HepG2 (cell line): ENCODE measurements at regions not wholly inside any gene's neighbourhood (a gene's known extent, or its start where the extent isn't known, plus 50 kb on each side); places are given as distances from the start of the nearest gene placed in this dataset.
A peak's percentile ranks its signal among the peaks of the same experiment; 100 is the strongest.

Experiments
- ATAC-seq: fragments of 200-7000 bp; cut with Tn5 transposase; 3 replicates; pipeline ENCODE4 v1.9.1; 2020; ENCODE audit warnings: mild to moderate bottlenecking, moderate library complexity
- BruUV-seq: library from RNA; stranded (reverse); fragments of 400-500 nt; replicated peaks from 2 replicates; lab custom pipeline; 2021; lab: Mats Ljungman, UMichigan
- CTCF ChIA-PET: fragments of 300-600 bp; formaldehyde crosslinking; extraction: SDS; loops from one replicate; lab custom pipeline; 2021; ENCODE audit warnings: low total read pairs, inconsistent platforms, low intra/inter-chr PET ratio; lab: Yijun Ruan, JAX
- POLR2A ChIA-PET: fragments of 350-600 bp; sonication (Branson Sonifier 250); formaldehyde crosslinking; loops from one replicate; lab custom pipeline; 2020; ENCODE audit warnings: antibody characterized with exemption, inconsistent platforms; lab: Yijun Ruan, JAX
- DNase-seq: peaks from one replicate; pipeline ENCODE4 v3.0.0-alpha.2; 2015; ENCODE audit warnings: low spot score
- FAIRE-seq: peaks from 3 replicates; lab custom pipeline; 2011; peaks lifted over from hg19 to GRCh38; lab: Jason Lieb, UNC
- H2AFZ ChIP-seq: one replicate; pipeline ENCODE4 v1.6.1; 2011; ENCODE audit warnings: low read length, inconsistent platforms
- H3K27ac ChIP-seq: fragments of 300-600 bp; 3 replicates; pipeline ENCODE4 v1.8.0; 2011; ENCODE audit warnings: mixed run types, mild to moderate bottlenecking, mixed read lengths, low read length, inconsistent platforms; ENCODE audit not compliant: insufficient read depth; ENCODE audit errors: extremely low read length
- H3K27me3 ChIP-seq, 2 experiments: fragments of 200-600 bp in 1 of 2; 2 replicates in 1 of 2; 3 replicates in 1 of 2; pipeline versions ENCODE4 v1.6.0 to v1.8.0; 2011; ENCODE audit warnings: low read length in 2 of 2, mild to moderate bottlenecking in 2 of 2, moderate library complexity in 2 of 2, inconsistent platforms in 1 of 2; ENCODE audit not compliant: insufficient read depth in 2 of 2, control insufficient read depth in 1 of 2
- H3K36me3 ChIP-seq, 2 experiments: fragments of 200-600 bp in 1 of 2; replicated peaks in 1 of 2; 2 replicates in 1 of 2; 3 replicates in 1 of 2; pipeline versions ENCODE4 v1.5.1 to v1.8.0; 2011; ENCODE audit warnings: low read length in 2 of 2, inconsistent platforms in 1 of 2; ENCODE audit not compliant: insufficient read depth in 2 of 2, control insufficient read depth in 1 of 2
- H3K4me1 ChIP-seq: 2 replicates; pipeline ENCODE4 v1.5.1; 2012; ENCODE audit warnings: low read length, inconsistent platforms; ENCODE audit not compliant: insufficient read depth
- H3K4me2 ChIP-seq: 2 replicates; pipeline ENCODE4 v1.6.0; 2011; ENCODE audit warnings: low read depth, low read length, inconsistent platforms
- H3K4me3 ChIP-seq, 3 experiments: fragments of 200-600 bp in 1 of 3; sonication (generic), shearing (Covaris generic) in 1 of 3; replicated peaks in 1 of 3; 2 replicates each; pipeline ENCODE4 v1.5.1; 2011 to 2016; ENCODE audit warnings: low read length in 3 of 3, inconsistent platforms in 2 of 3, low read depth in 2 of 3, mild to moderate bottlenecking in 2 of 3, control low read depth in 1 of 3, mixed read lengths in 1 of 3; ENCODE audit not compliant: insufficient read depth in 1 of 3
- H3K79me2 ChIP-seq: one replicate; pipeline ENCODE4 v1.6.1; 2011; ENCODE audit warnings: low read length, inconsistent platforms; ENCODE audit not compliant: insufficient read depth
- H3K9ac ChIP-seq: 2 replicates; pipeline ENCODE4 v1.6.0; 2011; ENCODE audit warnings: mild to moderate bottlenecking, low read depth, low read length, inconsistent platforms; ENCODE audit not compliant: insufficient read depth
- H3K9me3 ChIP-seq: 2 replicates; pipeline ENCODE4 v1.5.1; 2012; ENCODE audit warnings: mild to moderate bottlenecking, low read length
- H4K20me1 ChIP-seq: 2 replicates; pipeline ENCODE4 v1.6.0; 2011; ENCODE audit warnings: inconsistent platforms, mild to moderate bottlenecking, low read length, moderate library complexity; ENCODE audit not compliant: insufficient read depth
- GABPA ChIP-seq, 2 experiments: IDR thresholded peaks; 2 replicates each; pipeline ENCODE4 v1.6.1; 2011 to 2016; ENCODE audit warnings: low read depth in 2 of 2, low read length in 1 of 2, missing biosample characterization in 1 of 2, missing genetic modification characterization in 1 of 2
- GTF3A ChIP-seq: sonication (generic); formaldehyde crosslinking; conservative IDR thresholded peaks from 2 replicates; pipeline ENCODE4 v1.4.0; 2020; ENCODE audit warnings: mild to moderate bottlenecking, missing genetic modification reagents
- STAG1 ChIP-seq: sonication (generic); formaldehyde crosslinking; IDR thresholded peaks from 2 replicates; pipeline ENCODE4 v1.4.0; 2020; ENCODE audit warnings: missing genetic modification reagents
- U2AF2 ChIP-seq: fragments of 200-400 bp; formaldehyde crosslinking; IDR thresholded peaks from 2 replicates; pipeline ENCODE4 v1.6.1; 2017; ENCODE audit warnings: low read depth, mild to moderate bottlenecking, low read length
- ZNF260 ChIP-seq: sonication (generic); formaldehyde crosslinking; IDR thresholded peaks from 2 replicates; pipeline ENCODE4 v1.4.0; 2020; ENCODE audit warnings: missing genetic modification reagents, low read depth, mild to moderate bottlenecking, borderline replicate concordance
- ZNF326 ChIP-seq: sonication (generic); formaldehyde crosslinking; IDR thresholded peaks from 2 replicates; pipeline ENCODE4 v1.4.0; 2020; ENCODE audit warnings: missing genetic modification reagents, borderline replicate concordance
- ZNF607 ChIP-seq: sonication (generic); formaldehyde crosslinking; IDR thresholded peaks from 2 replicates; pipeline ENCODE4 v1.5.1; 2020; ENCODE audit warnings: missing genetic modification reagents, mild to moderate bottlenecking, borderline replicate concordance
- ZNF614 ChIP-seq: IDR thresholded peaks from 2 replicates; pipeline ENCODE4 v1.6.1; 2018; ENCODE audit warnings: missing biosample characterization, missing genetic modification reagents, inconsistent platforms, borderline replicate concordance
- WGBS: methylation state at CpG from one replicate; pipeline ENCODE4 v1.1.6; 2017; ENCODE audit warnings: low lambda C conversion rate; 5-methylcytosine and 5-hydroxymethylcytosine counted together
- in situ Hi-C: cut with HindIII; loops from 2 replicates; pipeline ENCODE4 v1.10.0; 2017; ENCODE audit warnings: low pct_unique_long_range_greater_than_20kb; ENCODE audit not compliant: extremely low pct_ligation_motif_present
- intact Hi-C: fragments of 100-400 bp; cut with micrococcal nuclease; formaldehyde crosslinking; loops from one replicate; pipeline ENCODE4 v1.10.0; 2022; ENCODE audit not compliant: unreplicated experiment
- TF ChIP-seq, protein P1 (sequence below): sonication (generic); formaldehyde crosslinking; IDR thresholded peaks from 2 replicates; pipeline ENCODE4 v1.4.0; 2020; ENCODE audit warnings: missing genetic modification reagents
- TF ChIP-seq, protein P2 (sequence below): sonication (generic); formaldehyde crosslinking; IDR thresholded peaks from 2 replicates; pipeline ENCODE4 v1.5.0; 2020; ENCODE audit warnings: missing genetic modification reagents, mild to moderate bottlenecking, borderline replicate concordance
- TF ChIP-seq, protein P3 (sequence below): sonication (generic); formaldehyde crosslinking; IDR thresholded peaks from 2 replicates; pipeline ENCODE4 v1.5.0; 2020; ENCODE audit warnings: mild to moderate bottlenecking, missing genetic modification reagents, moderate library complexity

DNA sequence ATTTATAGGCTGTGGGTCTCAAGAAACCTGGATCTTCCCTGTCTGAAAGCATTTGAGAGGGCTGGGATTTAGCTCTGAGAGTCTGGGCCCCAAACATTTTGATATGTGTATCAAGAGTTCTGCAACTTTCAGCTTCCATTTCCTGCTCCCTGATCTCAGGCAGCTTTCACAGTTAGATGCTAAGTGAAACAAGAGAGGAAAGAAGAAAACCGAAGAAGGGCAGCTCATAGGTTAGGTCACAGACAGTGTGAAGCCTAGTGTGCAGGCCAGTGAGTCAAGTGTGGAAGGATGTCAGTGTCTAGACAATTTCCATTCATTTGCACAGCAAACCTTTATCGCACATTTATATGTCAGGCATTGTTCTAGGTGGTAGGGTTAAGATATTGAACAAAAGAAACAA, 173.6 kb upstream of the PROK2 start (continued):
- no peak for TF ChIP-seq ZNF326 (CRISPR knock-in tag)
- TF ChIP-seq GABPA (IDR thresholded peaks at IDR 0.05; ENCODE audit: low read depth, low read length): no peak
- TF ChIP-seq GABPA (CRISPR knock-in tag; IDR thresholded peaks at IDR 0.05; ENCODE audit: low read depth): no peak

DNA sequence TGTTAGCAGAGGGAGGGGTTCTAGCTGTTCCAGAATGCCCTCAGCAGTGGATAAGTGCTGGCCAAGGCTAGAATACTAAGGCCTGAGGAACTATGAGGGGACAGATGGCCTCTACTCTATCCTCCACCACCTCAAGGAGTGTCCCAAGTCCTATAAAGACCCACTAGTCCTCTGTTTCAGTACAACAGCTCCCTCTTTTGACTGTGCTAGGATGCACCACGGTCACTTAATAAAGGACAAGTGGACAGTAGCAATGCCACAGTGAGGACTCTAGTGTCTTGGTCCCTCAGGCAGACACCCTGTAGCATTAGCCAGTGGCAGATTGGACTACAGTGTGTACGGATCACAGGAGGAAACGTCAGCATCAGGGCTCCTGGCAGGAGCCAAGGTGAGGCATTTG, 171.8 kb upstream of the PROK2 start:
- FAIRE-seq (no peak), DNase-seq (no peak), ATAC-seq (peak; percentile 65)
- TF ChIP-seq ZNF607 (CRISPR knock-in tag) (no peak), GTF3A (no peak), ZNF260 (CRISPR knock-in tag) (no peak), U2AF2 (no peak), STAG1 (peak; percentile 32), ZNF614 (CRISPR knock-in tag) (no peak)
- TF ChIP-seq, protein P1, sequence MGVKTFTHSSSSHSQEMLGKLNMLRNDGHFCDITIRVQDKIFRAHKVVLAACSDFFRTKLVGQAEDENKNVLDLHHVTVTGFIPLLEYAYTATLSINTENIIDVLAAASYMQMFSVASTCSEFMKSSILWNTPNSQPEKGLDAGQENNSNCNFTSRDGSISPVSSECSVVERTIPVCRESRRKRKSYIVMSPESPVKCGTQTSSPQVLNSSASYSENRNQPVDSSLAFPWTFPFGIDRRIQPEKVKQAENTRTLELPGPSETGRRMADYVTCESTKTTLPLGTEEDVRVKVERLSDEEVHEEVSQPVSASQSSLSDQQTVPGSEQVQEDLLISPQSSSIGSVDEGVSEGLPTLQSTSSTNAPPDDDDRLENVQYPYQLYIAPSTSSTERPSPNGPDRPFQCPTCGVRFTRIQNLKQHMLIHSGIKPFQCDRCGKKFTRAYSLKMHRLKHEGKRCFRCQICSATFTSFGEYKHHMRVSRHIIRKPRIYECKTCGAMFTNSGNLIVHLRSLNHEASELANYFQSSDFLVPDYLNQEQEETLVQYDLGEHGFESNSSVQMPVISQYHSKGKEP: no peak
- TF ChIP-seq, protein P2, sequence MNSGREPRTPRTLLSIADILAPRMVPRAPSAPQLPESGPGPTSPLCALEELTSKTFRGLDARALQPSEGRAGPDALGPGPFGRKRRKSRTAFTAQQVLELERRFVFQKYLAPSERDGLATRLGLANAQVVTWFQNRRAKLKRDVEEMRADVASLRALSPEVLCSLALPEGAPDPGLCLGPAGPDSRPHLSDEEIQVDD (CRISPR knock-in tag): no peak
- TF ChIP-seq, protein P3, sequence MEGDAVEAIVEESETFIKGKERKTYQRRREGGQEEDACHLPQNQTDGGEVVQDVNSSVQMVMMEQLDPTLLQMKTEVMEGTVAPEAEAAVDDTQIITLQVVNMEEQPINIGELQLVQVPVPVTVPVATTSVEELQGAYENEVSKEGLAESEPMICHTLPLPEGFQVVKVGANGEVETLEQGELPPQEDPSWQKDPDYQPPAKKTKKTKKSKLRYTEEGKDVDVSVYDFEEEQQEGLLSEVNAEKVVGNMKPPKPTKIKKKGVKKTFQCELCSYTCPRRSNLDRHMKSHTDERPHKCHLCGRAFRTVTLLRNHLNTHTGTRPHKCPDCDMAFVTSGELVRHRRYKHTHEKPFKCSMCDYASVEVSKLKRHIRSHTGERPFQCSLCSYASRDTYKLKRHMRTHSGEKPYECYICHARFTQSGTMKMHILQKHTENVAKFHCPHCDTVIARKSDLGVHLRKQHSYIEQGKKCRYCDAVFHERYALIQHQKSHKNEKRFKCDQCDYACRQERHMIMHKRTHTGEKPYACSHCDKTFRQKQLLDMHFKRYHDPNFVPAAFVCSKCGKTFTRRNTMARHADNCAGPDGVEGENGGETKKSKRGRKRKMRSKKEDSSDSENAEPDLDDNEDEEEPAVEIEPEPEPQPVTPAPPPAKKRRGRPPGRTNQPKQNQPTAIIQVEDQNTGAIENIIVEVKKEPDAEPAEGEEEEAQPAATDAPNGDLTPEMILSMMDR (CRISPR knock-in tag): peak; percentile 45
- intact Hi-C loops (loop anchor here (10.0 kb wide), 2 partner anchors 82 to 1128 kb away; no protein-coding TSS in a partner anchor), in situ Hi-C loops (loop anchor here (5.0 to 25.0 kb wide), 2 partner anchors 311 to 856 kb away; no protein-coding TSS in a partner anchor)
- no peak overlapping the region for H2AFZ ChIP-seq
- no peak overlapping the region for H3K4me3 ChIP-seq
- no peaks in the 10 kb centered on the region for H3K9me3 ChIP-seq
- no TSS peak for BruUV-seq
- no peaks in the 10 kb centered on the region for H4K20me1 ChIP-seq
- H3K36me3 ChIP-seq: no peaks in the 10 kb centered on the region
- no peaks in the 10 kb centered on the region for H3K79me2 ChIP-seq
- WGBS: 0% methylated on average over 2 of the region's 3 CpGs
- H3K9ac ChIP-seq: no peak overlapping the region
- ChIA-PET POLR2A (no interaction called here), CTCF (no interaction called here)
- no peak overlapping the region for H3K4me2 ChIP-seq
- H3K27me3 ChIP-seq: peaks cover 0 to 4% of the 10 kb centered on the region in 2 experiments; a peak in 2 of 5 replicates
- H3K27ac ChIP-seq: no peak overlapping the region
- H3K4me1 ChIP-seq: no peaks in the 10 kb centered on the region
